ENCODE measurements at regions not wholly inside any gene's neighbourhood (a gene's known extent, or its start where the extent isn't known, plus 50 kb on each side); places are given as distances from the start of the nearest gene placed in this dataset.

DNA sequence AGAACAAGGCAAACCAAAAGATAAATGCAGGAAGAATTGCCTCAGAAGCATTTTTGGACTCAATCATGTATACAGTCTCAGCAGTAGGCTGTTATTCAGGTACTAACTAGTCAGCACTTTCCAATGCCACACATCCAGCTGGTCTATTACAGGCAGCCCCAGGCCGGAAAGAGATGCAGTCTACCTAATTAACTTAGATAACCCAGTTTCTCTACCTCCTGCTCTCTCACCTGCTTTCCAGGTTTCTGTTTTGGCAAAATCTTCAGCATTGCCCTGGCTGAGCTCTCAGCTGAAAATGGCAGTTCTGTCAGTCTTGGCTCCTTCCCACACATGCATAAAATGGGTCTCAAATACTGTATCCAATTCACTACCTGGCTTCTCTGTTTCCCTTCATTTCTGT lies 101.3 kb upstream of the UFL1 start:
- TF ChIP-seq EZH2 (IDR thresholded peaks at IDR 0.05; ENCODE audit: borderline replicate concordance, low read depth, low read length, severe bottlenecking), result no peak
- TF ChIP-seq, protein P1, sequence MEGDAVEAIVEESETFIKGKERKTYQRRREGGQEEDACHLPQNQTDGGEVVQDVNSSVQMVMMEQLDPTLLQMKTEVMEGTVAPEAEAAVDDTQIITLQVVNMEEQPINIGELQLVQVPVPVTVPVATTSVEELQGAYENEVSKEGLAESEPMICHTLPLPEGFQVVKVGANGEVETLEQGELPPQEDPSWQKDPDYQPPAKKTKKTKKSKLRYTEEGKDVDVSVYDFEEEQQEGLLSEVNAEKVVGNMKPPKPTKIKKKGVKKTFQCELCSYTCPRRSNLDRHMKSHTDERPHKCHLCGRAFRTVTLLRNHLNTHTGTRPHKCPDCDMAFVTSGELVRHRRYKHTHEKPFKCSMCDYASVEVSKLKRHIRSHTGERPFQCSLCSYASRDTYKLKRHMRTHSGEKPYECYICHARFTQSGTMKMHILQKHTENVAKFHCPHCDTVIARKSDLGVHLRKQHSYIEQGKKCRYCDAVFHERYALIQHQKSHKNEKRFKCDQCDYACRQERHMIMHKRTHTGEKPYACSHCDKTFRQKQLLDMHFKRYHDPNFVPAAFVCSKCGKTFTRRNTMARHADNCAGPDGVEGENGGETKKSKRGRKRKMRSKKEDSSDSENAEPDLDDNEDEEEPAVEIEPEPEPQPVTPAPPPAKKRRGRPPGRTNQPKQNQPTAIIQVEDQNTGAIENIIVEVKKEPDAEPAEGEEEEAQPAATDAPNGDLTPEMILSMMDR (IDR thresholded peaks at IDR 0.05; ENCODE audit: extremely low read depth in 1 of 2, insufficient read depth in 1 of 2, low read depth in 1 of 2, low read length in 2 of 2), result no peak
